GM21786 (cell line): ENCODE measurements at regions not wholly inside any gene's neighbourhood (a gene's known extent, or its start where the extent isn't known, plus 50 kb on each side); places are given as distances from the start of the nearest gene placed in this dataset.
A peak's percentile ranks its signal among the peaks of the same experiment; 100 is the strongest.
"Not testable (repeated sequence)": the region's sequence is repeated elsewhere in the genome, so short reads cannot be mapped to it uniquely, and the experiment has no call there.

Source experiments
- ATAC-seq: cut with Tn5 transposase; IDR thresholded peaks from one replicate; pipeline ENCODE4 v1.9.1; 2021; ENCODE audit not compliant: unreplicated experiment

DNA sequence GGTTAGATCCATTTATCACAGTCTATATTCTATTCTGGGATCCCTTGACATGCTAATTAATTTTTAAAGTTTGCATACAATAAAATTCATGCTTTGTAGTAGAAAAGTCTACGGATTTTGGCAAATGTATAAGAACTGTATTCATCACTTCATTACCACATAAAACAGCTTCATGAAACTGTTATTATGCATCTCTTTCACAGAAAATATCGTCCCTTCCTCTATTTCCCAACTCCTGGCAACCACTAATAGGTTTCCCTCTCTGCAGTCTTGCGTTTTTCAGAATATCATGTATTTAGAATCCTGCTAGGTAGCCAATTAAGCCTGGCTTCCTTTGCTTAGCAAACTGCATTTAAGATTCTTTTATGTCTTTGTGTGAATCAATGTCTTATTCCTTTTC lies 441.3 kb upstream of the RGS17 start:
- ATAC-seq: no peak

DNA sequence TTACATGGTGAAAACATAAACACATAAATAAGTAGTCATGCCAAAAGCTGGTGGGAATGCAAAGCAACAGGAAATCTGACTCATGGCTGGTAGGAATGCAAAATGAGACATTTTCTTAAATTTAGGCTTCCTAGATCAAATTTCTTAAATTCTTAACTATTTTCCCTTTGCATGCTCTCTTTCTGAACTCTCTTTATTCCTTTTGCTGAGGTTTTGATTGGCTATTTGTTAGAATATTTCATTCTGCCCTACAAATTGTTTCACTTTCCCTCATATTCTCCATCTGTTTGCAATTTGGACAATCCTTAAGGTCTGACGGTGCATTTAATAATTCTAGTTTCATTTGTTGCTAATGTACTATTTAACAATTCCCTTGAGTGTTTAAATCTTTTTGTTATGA lies 437.5 kb upstream of the RGS17 start:
- ATAC-seq: no peak

DNA sequence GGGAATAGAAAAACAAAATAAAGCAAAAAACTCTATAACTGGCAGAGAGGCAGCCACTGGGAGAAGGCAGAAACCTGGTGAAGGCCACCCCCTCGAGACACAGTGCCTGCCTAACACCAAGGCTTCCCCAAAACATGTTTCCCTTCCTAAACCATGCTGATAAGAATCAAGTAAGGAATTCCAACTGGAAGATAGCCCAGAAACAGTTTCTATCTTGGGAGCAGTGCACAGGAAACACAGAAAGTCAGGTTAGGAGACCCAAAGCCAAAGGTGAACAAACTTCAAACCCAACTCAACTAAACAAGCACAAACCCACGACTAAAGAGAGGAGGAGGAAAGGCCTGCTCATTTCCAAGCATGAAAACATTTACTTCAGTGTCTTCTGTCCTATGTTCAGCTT lies 433.7 kb upstream of the RGS17 start:
- no peak for ATAC-seq

DNA sequence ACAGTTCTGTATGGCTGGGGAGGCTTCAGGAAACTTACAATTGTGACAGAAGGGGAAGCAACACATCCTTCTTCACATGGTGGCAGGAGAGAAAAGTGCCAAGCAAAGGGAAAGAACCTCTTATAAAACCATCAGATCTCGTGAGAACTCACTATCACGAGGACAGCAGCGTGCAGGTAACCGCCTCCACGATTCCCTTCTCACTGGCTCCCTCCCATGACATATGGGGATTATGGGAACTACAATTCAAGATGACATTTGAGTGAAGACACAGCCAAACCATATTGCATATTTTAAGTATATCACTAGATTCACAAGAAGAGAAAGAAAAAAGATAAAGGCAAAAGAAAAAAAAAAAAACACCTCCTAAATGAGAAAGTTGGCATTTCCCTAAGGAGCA lies 431.9 kb upstream of the RGS17 start:
- ATAC-seq: no peak

DNA sequence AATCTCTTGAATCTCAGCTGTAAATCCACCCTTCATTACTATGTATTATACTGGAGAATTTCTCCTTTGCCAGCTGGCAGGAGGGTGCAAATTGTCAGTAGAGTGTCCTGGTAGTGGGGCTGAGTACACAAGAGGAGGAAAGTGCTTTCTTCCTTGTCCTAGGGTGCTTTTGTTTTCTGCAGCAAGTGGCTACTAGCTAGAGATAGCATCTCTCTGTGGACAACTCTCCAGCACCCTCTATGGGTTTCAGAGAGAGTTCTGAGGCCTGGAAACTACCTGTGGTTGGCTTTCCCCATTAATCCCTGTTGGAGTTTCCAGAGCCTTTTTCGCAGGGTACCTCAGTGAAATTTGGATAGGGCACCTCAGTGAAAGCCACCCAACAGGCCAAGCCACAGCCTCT lies 422.5 kb upstream of the RGS17 start:
- no peak for ATAC-seq

DNA sequence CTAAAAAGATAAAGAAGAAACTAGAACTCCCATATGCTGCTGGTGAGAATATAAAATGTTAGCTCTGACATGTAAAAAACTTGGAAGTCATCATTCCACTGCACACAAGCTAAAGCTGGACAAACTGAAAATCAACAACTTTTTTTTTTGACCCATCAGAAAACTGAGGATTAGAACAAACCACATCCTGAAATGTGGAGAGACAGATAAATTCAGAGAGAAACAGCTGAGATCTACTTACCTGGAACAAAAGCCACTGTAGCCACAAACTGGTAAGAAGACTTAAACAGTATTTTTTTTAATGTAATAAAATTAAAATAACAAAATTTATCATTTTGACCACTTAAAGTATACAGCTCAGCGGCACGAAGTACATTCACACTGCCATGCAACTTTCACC lies 408.5 kb upstream of the RGS17 start:
- no peak for ATAC-seq

DNA sequence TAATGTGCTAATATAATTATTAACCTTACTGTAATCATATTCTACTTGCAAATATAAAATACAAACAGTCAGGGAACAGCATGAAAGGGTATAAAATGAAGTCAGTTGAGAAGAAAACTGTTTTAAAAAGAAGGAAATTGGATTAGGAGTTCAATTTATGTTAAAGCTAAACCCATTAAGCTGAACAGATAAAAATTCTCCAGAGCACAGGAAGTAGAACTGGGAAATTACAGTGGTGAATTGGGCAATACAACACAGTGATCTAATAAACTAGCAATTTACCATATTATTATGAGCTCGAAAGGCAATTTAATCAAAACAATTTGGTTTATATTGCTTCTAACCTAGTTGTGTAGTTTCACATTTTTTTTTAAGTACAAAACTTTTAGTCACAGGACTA lies 407.4 kb upstream of the RGS17 start:
- ATAC-seq: no peak

DNA sequence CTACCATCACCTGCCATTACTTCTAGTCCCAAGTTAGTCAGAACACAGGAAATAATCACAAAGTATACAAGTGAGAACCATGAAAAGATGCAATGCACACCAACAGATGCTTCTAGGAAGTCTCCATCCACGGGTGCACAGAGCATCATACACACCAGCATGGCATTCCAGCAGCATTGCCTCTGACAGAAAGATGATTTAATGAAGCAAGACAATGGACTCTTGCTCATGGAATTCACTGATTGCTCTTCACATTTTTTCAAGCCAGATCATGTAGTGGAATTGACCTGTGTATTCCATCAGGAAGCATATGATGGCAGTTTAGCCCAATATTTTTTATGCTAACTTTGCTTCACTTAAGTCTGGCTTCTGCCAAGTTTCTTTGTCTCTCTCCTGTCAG lies 406.3 kb upstream of the RGS17 start:
- no peak for ATAC-seq

DNA sequence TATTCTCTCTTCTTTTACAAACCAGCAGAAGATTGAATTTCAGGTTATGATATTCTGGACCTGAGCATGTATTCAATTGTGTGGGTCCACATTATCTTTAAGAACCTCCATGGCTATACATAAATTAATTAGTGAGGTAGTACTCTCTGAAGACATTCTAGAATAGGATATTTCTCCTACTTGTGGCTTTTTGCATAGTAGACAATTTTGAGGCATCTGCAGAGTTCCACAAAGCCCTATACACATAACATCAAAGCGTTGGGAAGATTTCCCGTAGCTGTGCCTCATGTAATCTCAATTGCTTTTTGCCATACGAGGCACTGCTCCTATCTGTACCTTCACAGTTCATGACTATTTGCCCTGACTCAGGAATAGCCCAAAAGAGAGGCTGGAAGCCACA lies 395.4 kb upstream of the RGS17 start:
- ATAC-seq: no peak

DNA sequence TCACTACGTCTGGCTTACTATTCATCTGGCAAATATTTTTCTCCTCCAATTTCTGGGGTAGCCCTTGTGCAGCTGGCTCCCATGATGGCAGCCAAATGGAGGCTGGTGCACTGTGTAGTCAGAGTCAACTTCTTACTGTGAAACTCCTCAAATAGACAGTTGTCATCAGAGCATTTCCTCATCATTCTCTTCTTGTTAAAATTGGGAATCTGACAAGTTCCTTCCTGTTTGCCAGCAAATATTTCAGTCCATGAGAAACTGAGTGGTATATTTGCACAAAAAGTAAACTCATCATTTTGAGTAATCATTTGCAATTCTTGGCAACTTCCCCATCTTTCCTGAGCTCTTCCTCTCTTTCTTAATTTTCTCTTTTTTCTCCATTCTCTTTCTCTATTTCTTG lies 394.9 kb upstream of the RGS17 start:
- ATAC-seq: no peak

DNA sequence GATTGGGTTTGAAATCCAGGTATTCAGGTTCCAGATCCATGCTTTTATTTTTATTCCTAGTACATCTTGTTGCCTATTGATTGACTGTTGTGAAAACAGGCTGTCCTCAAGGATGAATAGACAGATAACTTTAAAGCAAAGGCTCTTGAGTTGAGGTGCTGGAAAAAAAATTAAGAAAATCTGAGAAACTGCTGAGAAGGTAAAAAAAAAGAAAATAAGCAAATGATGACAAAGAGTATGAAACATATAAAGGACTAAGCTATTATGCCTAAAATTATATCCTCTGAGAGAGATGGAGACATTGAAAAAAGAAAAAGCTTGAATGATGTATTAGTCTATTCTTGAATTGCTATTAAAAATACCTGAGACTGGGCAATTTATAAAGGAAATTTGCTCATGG lies 392.3 kb upstream of the RGS17 start:
- ATAC-seq: no peak

DNA sequence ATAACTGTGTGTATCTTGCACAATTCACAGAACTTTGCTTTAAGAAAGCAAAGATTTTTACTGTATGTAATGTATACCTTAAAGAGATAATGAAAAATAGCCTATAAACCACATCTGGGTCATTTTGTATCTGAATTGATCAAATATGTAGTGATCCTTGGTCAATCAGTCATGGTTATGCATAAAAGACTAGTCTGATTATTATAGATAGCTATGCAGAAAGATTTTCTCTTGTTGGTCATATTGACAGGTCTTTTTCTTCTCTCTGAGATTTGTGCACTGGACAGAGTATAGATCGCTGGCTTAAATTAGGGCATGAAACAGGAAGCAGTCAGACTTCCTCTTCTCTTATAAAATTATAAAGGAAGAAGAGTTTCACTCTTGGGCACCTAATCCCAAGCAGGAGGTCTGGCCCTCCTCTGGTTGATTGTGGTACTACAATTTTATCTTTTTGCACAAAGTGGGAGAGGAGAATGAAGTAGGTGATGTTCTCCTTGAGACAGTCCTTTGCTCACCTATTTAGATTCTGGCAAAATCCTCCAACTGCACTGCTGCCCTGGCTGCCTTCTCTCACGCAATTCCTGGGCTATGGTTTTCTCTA lies 380.9 kb upstream of the RGS17 start:
- ATAC-seq: peak; percentile 82

DNA sequence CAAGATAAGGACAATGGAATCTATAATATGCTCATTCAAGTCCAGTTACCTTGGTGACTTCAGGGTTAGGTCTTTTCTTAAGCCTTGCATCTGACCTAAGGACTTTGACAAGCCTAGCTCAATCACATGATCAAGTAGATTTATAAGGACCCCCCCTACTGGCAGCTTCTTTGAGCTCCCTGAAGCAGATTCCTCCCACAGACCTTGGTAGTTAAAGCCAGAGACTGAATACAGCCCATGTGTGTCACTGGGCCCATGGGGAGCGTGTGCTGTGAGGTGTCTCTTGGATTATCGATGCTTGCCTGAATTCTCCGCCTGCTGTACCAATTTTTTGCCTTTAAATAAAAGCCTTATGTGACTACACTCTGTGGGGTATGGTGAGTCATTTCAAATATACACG lies 372.7 kb upstream of the RGS17 start:
- ATAC-seq: no peak

DNA sequence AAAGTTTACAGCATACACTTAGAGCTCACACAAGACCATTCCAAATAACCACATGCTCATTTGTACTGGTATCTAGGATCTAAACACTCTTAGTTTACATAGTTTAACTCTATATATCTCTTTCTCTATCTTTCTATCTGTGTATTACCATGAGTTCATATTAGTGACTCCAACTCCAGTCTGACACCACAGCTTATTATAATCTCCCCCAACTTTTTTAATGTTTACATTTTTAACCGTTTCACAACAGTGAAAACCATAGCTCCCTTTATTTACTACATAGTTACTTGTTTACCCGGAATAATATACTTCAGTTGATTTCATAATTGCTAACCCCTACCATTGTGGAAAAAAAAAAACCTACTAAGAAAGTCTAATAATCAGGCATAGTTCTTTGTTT lies 362.4 kb upstream of the RGS17 start:
- ATAC-seq: no peak

DNA sequence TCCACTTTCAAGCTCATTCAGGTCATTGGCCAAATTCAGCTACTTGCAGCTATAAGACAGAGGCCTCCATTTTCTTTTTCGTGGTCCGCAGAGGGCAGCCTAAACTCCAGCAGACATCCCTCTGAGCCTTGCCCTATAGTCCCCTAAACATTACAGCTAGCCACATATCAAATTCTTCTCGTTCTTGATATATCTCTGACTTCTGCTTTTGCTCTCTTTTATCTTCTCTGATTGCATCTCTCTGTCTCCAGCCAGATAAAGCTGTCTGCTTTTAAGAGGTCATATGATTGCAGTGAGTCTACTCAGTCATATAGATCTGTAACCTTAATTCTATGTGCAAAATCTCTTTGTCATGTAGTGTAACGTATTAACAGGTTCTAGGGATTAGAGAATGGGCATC lies 358.4 kb upstream of the RGS17 start:
- no peak for ATAC-seq

DNA sequence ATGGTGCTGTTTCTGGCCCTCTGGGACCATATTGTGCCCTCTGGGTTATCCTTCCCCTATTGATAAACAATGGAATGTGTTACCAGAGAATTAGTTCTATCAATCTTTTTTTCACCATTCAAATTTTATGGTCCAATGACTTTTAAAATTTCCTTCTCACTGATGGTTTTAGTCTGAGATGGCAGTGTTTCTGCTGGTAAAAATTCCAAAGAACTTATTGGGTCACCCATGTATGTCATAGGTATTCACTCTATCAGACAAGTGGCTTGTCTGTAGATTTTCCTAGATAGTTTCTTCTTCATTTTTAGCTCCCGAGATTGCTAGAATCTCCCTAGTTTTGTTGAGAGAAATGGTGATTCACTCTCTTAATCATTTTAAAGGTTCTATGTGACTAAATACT lies 357.2 kb upstream of the RGS17 start:
- ATAC-seq: no peak

DNA sequence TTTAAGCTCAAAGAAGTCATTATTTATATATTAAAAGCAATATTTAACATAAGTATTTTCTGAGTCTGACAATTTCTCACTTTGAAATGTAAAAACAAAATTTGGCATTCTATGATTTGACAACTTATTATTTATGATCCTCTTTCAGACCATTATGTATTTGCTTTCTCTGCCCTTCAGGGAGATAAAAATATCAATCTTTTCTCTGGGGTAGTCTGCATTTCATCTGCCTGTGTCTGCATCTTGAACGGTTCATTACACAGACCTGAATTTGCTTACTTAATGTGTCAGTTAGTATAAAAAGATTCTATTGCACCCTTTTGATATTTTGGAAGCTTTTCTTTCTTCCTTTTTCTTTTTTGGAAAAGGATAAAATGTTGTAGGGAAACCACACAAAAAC lies 354.0 kb upstream of the RGS17 start:
- ATAC-seq: no peak

DNA sequence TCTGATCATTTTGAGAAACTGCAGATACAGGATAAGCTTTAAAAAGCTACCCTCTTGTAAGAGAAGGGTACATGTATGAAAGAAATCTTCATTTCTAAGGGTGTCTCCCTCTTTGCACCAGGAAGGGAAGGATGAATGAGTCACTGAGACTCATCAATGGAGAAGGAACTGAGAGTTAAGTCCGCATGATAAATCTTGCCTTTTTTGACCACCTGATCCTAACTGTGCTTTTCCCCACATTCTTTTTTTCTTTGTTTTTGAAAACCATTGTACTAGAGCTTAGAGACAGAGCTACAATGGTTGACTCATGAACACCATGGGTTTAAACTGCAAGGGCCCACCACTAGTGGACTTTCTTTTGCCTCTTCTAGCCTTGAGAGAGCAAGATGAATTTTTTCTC lies 353.0 kb upstream of the RGS17 start:
- ATAC-seq: no peak

DNA sequence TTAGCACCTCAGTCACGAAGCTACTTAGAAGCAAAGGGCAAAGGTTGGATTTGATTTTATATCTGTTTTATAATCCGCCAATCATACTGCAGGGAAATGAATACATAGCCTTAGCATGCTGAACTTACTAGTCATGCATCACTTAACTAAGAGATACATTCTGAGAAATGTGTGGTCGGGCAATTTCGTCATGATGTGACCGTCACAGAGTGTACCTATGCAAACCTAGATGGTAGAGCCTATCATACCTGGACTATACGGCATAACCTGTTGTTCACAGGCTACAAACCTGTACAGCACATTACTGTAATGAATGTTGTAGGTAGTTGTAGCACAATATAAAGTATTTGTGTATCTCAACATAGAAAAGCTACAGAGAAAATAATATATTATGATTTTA lies 345.2 kb upstream of the RGS17 start:
- ATAC-seq: no peak

DNA sequence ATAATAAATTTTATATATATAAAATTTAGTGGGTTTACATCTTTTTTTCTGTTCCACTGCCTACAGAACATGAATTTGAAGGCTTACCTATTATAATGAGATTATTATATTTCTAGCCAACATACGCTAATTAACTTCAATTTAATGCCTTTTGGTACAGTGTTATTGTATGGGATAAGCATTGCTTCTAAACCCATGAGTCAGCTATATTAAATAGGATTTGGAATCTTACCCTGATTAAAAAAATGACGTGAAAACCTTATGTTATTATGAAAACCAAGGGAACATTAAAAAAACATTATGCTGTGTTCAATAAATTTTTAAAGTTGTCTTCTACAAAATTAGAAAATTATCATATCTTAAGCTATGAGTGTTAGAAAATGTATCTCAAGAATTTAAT lies 334.0 kb upstream of the RGS17 start:
- ATAC-seq: no peak

DNA sequence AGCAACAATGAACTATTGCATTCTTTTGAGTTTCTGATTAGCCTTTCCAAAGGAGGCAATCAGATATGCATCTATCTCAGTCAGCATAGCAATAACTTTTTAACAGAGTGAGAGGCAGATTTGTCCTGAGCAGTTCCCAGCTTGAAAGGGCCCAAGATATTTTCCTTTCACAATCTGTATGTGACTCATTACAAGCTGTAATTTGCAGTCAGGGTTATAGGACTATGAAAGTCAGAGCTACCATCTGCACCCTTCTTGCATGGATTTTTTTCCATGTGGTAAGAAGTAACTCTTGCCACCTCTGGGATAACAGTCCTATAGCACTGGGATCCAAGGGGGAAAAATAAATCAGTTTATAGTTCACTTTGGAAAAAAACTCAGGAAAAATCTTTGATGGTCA lies 318.2 kb upstream of the RGS17 start:
- ATAC-seq: no peak

DNA sequence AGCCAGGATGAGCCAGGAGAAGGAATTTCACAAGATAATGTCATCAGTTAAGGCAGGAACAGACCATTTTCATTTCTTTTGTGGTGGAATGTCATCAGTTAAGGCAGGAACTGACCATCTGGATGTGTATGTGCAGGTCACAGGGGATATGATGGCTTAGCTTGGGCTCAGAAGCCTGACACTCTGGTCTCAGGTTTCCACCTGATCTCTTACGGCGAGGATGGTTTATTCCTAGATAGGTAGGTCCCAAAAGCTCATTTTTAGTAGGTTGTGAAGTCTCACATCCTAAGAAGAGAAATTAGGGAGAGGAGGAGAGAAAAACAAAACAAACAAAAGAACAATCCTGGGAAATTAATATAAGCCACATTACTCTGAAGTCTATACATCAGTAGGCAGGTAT lies 311.7 kb upstream of the RGS17 start:
- not testable (repeated sequence) for ATAC-seq

DNA sequence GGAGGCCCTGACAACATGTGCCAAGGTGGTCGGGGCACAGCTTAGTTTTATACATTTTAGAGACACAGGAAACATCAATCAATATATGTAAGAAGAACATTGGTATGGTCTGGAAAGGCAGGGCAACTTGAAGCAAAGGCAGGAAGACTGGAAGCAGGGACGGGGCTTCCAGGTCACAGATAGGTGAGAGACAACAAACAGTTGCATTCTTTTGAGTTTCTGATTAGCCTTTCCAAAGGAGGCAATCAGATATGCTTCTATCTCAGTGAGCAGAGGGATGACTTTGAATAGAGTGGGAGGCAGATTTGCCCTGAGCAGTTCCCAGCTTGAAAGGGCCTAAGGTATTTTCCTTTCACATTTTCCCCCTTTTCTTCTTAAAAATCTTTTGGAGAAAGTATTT lies 311.0 kb upstream of the RGS17 start:
- ATAC-seq: no peak

DNA sequence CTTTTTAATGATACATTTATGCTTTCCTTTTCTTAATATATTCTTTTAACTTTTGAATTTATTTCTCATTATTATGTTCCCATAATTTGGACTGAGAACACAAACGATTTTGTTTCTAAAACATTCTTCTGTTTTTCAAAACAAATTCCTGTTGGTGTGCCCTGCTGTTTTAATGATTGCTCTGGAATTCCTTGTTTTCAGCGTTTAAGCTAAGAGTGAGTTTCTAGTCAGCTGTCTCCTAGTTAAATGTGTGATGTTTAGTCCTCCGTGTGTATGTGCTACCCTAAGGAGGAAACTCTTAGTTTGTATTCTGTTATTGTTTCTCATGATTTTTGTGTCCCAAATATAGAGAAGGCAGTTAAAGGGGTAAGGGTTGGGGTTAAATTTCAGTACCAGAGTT lies 306.1 kb upstream of the RGS17 start:
- ATAC-seq: no peak
